Fibroblast of lung (primary cell): ENCODE measurements at regions not wholly inside any gene's neighbourhood (a gene's known extent, or its start where the extent isn't known, plus 50 kb on each side); places are given as distances from the start of the nearest gene placed in this dataset.
"Not testable (repeated sequence)": the region's sequence is repeated elsewhere in the genome, so short reads cannot be mapped to it uniquely, and the experiment has no call there.

Experiments
- DNase-seq, 2 donors: peaks; one replicate each; pipeline versions ENCODE4 v3.0.0 to v3.0.0-alpha.2; 2010; ENCODE audit warnings: low read depth in 2 of 2
- H2AFZ ChIP-seq: 2 replicates; pipeline ENCODE4 v1.5.1; 2012; ENCODE audit warnings: low read length, control low read depth, inconsistent platforms
- H3K27ac ChIP-seq: 2 replicates; pipeline ENCODE4 v1.5.1; 2011; ENCODE audit warnings: low read length, control low read depth; ENCODE audit not compliant: insufficient read depth
- H3K27me3 ChIP-seq: 2 replicates; pipeline ENCODE4 v1.5.1; 2011; ENCODE audit warnings: mild to moderate bottlenecking, low read length; ENCODE audit not compliant: control insufficient read depth, insufficient read depth
- H3K36me3 ChIP-seq: 2 replicates; pipeline ENCODE4 v1.5.1; 2011; ENCODE audit warnings: low read length; ENCODE audit not compliant: control insufficient read depth, insufficient read depth
- H3K4me1 ChIP-seq: 2 replicates; pipeline ENCODE4 v1.5.1; 2011; ENCODE audit warnings: low read length; ENCODE audit not compliant: control insufficient read depth, insufficient read depth; ENCODE audit errors: extremely low read depth
- H3K4me2 ChIP-seq: 2 replicates; pipeline ENCODE4 v1.5.1; 2011; ENCODE audit warnings: low read length, control low read depth; ENCODE audit not compliant: insufficient read depth; ENCODE audit errors: extremely low read depth
- H3K4me3 ChIP-seq, 4 experiments: fragments of 200-600 bp in 1 of 4; sonication (generic) in 1 of 4; replicated peaks in 1 of 4; 2 replicates each; pipeline ENCODE4 v1.5.1; 2011 to 2016; ENCODE audit warnings: low read length in 4 of 4, low read depth in 3 of 4, mild to moderate bottlenecking in 3 of 4, control low read depth in 2 of 4, inconsistent platforms in 1 of 4, mixed read lengths in 1 of 4; ENCODE audit not compliant: insufficient read depth in 1 of 4; ENCODE audit errors: control extremely low read depth in 1 of 4
- H3K79me2 ChIP-seq: 2 replicates; pipeline ENCODE4 v1.5.1; 2012; ENCODE audit warnings: mild to moderate bottlenecking, low read length, inconsistent platforms; ENCODE audit not compliant: control insufficient read depth, insufficient read depth
- H3K9ac ChIP-seq: 2 replicates; pipeline ENCODE4 v1.5.1; 2011; ENCODE audit warnings: mild to moderate bottlenecking, low read length, control low read depth; ENCODE audit not compliant: insufficient read depth
- H3K9me3 ChIP-seq: 2 replicates; pipeline ENCODE4 v1.5.1; 2012; ENCODE audit warnings: low read depth, low read length; ENCODE audit not compliant: control insufficient read depth, insufficient read depth
- H4K20me1 ChIP-seq: 2 replicates; pipeline ENCODE4 v1.5.1; 2011; ENCODE audit warnings: low read length; ENCODE audit not compliant: control insufficient read depth, insufficient read depth; ENCODE audit errors: extremely low read depth
- CTCF ChIP-seq, 2 donors: IDR thresholded peaks in 1 of 2; conservative IDR thresholded peaks in 1 of 2; 1 replicate in 1 of 2; 2 replicates in 1 of 2; pipeline ENCODE4 v1.5.1; 2011 to 2012; ENCODE audit warnings: low read length in 2 of 2, control low read depth in 1 of 2, inconsistent platforms in 1 of 2, low read depth in 1 of 2, mild to moderate bottlenecking in 1 of 2
- EZH2 ChIP-seq: IDR thresholded peaks from 2 replicates; pipeline ENCODE4 v1.5.1; 2012; ENCODE audit warnings: low read length, control low read depth, mild to moderate bottlenecking; ENCODE audit errors: missing control alignments

GRCh38 chr1:101410048-101410878 lies 173.4 kb downstream of the S1PR1 start:
- TF ChIP-seq CTCF (conservative IDR thresholded peaks at IDR 0.05 in 1 of 2, IDR thresholded peaks at IDR 0.05 in 1 of 2; ENCODE audit: low read depth in 1 of 2, low read length in 2 of 2) (no peak), EZH2 (no peak)
- Histone ChIP-seq H3K4me1 (no peaks in the 10 kb centered on the region), H3K27ac (no peak overlapping the region), H3K9ac (no peak overlapping the region), H2AFZ (no peak overlapping the region), H3K36me3 (no peaks in the 10 kb centered on the region), H3K27me3 (no peaks in the 10 kb centered on the region), H3K79me2 (no peaks in the 10 kb centered on the region), H3K4me3 (no peak overlapping the region), H3K4me2 (no peak overlapping the region), H4K20me1 (no peaks in the 10 kb centered on the region), H3K9me3 (no peaks in the 10 kb centered on the region)
- no peak for DNase-seq

DNA sequence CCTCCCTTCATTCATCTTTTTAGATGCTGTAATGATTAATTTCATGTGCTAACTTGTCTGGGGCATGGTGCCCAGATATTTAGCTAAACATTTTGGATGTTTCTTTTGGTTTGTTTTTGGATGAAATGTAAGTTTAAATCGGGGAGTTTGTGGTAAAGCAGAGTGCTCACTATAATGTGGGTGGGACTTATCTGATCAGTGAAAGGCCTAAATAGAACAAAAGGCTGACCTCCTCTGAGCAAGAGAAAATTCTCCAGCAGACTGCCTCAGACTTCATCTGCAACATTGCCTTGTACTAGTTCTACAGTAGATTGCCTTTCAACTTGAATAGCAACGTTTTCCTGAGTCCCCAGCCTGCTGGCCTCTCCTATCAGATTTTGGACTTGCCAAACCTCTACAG lies 183.6 kb downstream of the S1PR1 start:
- Histone ChIP-seq H3K27me3 (no peaks in the 10 kb centered on the region), H3K9ac (no peak overlapping the region), H3K4me1 (no peaks in the 10 kb centered on the region), H3K4me2 (no peak overlapping the region), H4K20me1 (no peaks in the 10 kb centered on the region), H2AFZ (no peak overlapping the region), H3K36me3 (no peaks in the 10 kb centered on the region), H3K9me3 (no peaks in the 10 kb centered on the region), H3K4me3 (no peak overlapping the region), H3K79me2 (no peaks in the 10 kb centered on the region), H3K27ac (no peak overlapping the region)
- TF ChIP-seq EZH2 (no peak), CTCF (conservative IDR thresholded peaks at IDR 0.05 in 1 of 2, IDR thresholded peaks at IDR 0.05 in 1 of 2; ENCODE audit: low read depth in 1 of 2, low read length in 2 of 2) (no peak)
- no peak for DNase-seq

- not testable (repeated sequence) for DNase-seq, H3K4me1 ChIP-seq, H3K4me3 ChIP-seq, H3K9ac ChIP-seq, H2AFZ ChIP-seq, H3K27ac ChIP-seq, H3K79me2 ChIP-seq, H3K27me3 ChIP-seq, H4K20me1 ChIP-seq, H3K9me3 ChIP-seq, H3K36me3 ChIP-seq, H3K4me2 ChIP-seq
Observed at GRCh38 chr1:101428083-101428482, 191.3 kb downstream of the S1PR1 start.
